ENCODE measurements at regions not wholly inside any gene's neighbourhood (a gene's known extent, or its start where the extent isn't known, plus 50 kb on each side); places are given as distances from the start of the nearest gene placed in this dataset.

- TF ChIP-seq CTCF (IDR thresholded peaks at IDR 0.05), result no peak
- no peak for TF ChIP-seq EZH2 (IDR thresholded peaks at IDR 0.05; ENCODE audit: borderline replicate concordance, insufficient read depth, low read depth, low read length, poor library complexity, severe bottlenecking)
Measured at GRCh38 chr5:57795203-57795602, 312.6 kb upstream of the ACTBL2 start.
